Endothelial cell of umbilical vein (primary cell): ENCODE measurements at regions not wholly inside any gene's neighbourhood (a gene's known extent, or its start where the extent isn't known, plus 50 kb on each side); places are given as distances from the start of the nearest gene placed in this dataset.
A peak's percentile ranks its signal among the peaks of the same experiment; 100 is the strongest.

ENCODE experiments used
- BruUV-seq: library from RNA; stranded (reverse); fragments of 400-500 nt; replicated peaks from 2 replicates; lab custom pipeline; 2021; lab: Mats Ljungman, UMichigan
- CTCF ChIA-PET: fragments of 300-600, 350-600 bp; sonication (Branson Sonifier 250); formaldehyde crosslinking; loops from one replicate; lab custom pipeline; 2021; ENCODE audit warnings: antibody characterized with exemption, inconsistent platforms; lab: Charles Lee
- POLR2A ChIA-PET: fragments of 300-600, 350-600 bp; sonication (Branson Sonifier 250); formaldehyde crosslinking; loops from one replicate; lab custom pipeline; 2021; ENCODE audit warnings: antibody characterized with exemption, inconsistent platforms; lab: Charles Lee
- DNase-seq: peaks from one replicate; pipeline ENCODE4 v3.0.0-alpha.2; 2011; ENCODE audit warnings: low read depth, low spot score
- FAIRE-seq: peaks from 2 replicates; lab custom pipeline; 2011; peaks lifted over from hg19 to GRCh38; lab: Jason Lieb, UNC
- H2AFZ ChIP-seq: 2 replicates; pipeline ENCODE4 v1.6.0; 2012; ENCODE audit warnings: low read depth, low read length, control low read depth, inconsistent platforms
- H3K27ac ChIP-seq: 2 replicates; pipeline ENCODE4 v1.5.1; 2011; ENCODE audit warnings: low read depth, mild to moderate bottlenecking, control low read depth, low read length, moderate library complexity; ENCODE audit not compliant: insufficient read depth
- H3K27me3 ChIP-seq, 2 experiments: 2 replicates each; pipeline versions ENCODE4 v1.6.0 to v1.6.1; 2011; ENCODE audit warnings: low read length in 2 of 2, mixed read lengths in 1 of 2; ENCODE audit not compliant: control insufficient read depth in 2 of 2, insufficient read depth in 2 of 2
- H3K36me3 ChIP-seq, 2 experiments: 2 replicates in 1 of 2; 3 replicates in 1 of 2; pipeline ENCODE4 v1.5.1; 2011; ENCODE audit warnings: low read length in 2 of 2, mild to moderate bottlenecking in 1 of 2, moderate library complexity in 1 of 2; ENCODE audit not compliant: control insufficient read depth in 2 of 2, insufficient read depth in 2 of 2; ENCODE audit errors: extremely low read depth in 1 of 2
- H3K4me1 ChIP-seq: 3 replicates; pipeline ENCODE4 v1.5.1; 2011; ENCODE audit warnings: mild to moderate bottlenecking, low read length; ENCODE audit not compliant: control insufficient read depth, insufficient read depth; ENCODE audit errors: extremely low read depth
- H3K4me2 ChIP-seq: 2 replicates; pipeline ENCODE4 v1.6.1; 2011; ENCODE audit warnings: low read length, control low read depth, mixed read lengths; ENCODE audit not compliant: insufficient read depth
- H3K4me3 ChIP-seq, 3 experiments: fragments of 200-600 bp in 1 of 3; sonication (generic), shearing (Covaris generic) in 1 of 3; replicated peaks in 1 of 3; 2 replicates each; pipeline ENCODE4 v1.5.1; 2011 to 2016; ENCODE audit warnings: control low read depth in 3 of 3, low read length in 3 of 3, mild to moderate bottlenecking in 2 of 3, inconsistent platforms in 1 of 3, low read depth in 1 of 3, moderate library complexity in 1 of 3; ENCODE audit not compliant: insufficient read depth in 1 of 3
- H3K79me2 ChIP-seq: 2 replicates; pipeline ENCODE4 v1.6.0; 2012; ENCODE audit warnings: low read length, inconsistent platforms; ENCODE audit not compliant: control insufficient read depth, insufficient read depth
- H3K9ac ChIP-seq: replicated peaks from 2 replicates; pipeline ENCODE3; 2011; ENCODE audit warnings: low read length, control low read depth; ENCODE audit not compliant: insufficient read depth; ENCODE audit errors: extremely low read depth
- H3K9me1 ChIP-seq: replicated peaks from 3 replicates; pipeline ENCODE4 v1.6.0; 2011; ENCODE audit warnings: mild to moderate bottlenecking, low read length; ENCODE audit not compliant: control insufficient read depth, insufficient read depth; ENCODE audit errors: extremely low read depth
- H3K9me3 ChIP-seq: replicated peaks from 2 replicates; pipeline ENCODE4 v1.5.1; 2012; ENCODE audit warnings: low read length, inconsistent platforms; ENCODE audit not compliant: control insufficient read depth, insufficient read depth
- H4K20me1 ChIP-seq: replicated peaks from 2 replicates; pipeline ENCODE3; 2011; ENCODE audit warnings: mild to moderate bottlenecking, low read length; ENCODE audit not compliant: control insufficient read depth, insufficient read depth; ENCODE audit errors: extremely low read depth
- CTCF ChIP-seq, 2 donors: IDR thresholded peaks; 1 replicate in 1 of 2; 2 replicates in 1 of 2; pipeline ENCODE4 v1.5.1; 2011; ENCODE audit warnings: low read length in 2 of 2, mild to moderate bottlenecking in 2 of 2, moderate library complexity in 2 of 2, control low read depth in 1 of 2, inconsistent platforms in 1 of 2, low read depth in 1 of 2; ENCODE audit not compliant: insufficient read depth in 1 of 2; ENCODE audit errors: extremely low read depth in 1 of 2
- FOS ChIP-seq: IDR thresholded peaks from 2 replicates; pipeline ENCODE4 v1.6.1; 2011; ENCODE audit warnings: mild to moderate bottlenecking, low read length, moderate library complexity, borderline replicate concordance; ENCODE audit not compliant: insufficient read depth
- GATA2 ChIP-seq: IDR thresholded peaks from 2 replicates; pipeline ENCODE4 v1.7.0; 2011; ENCODE audit warnings: low read depth, mild to moderate bottlenecking, moderate library complexity, mixed read lengths, low read length; ENCODE audit not compliant: insufficient read length, insufficient read depth
- JUN ChIP-seq: IDR thresholded peaks from 2 replicates; pipeline ENCODE4 v1.6.1; 2011; ENCODE audit warnings: borderline replicate concordance, low read depth; ENCODE audit not compliant: insufficient read length, insufficient read depth
- MYC ChIP-seq: IDR thresholded peaks from one replicate; pipeline ENCODE4 v1.6.1; 2011; ENCODE audit warnings: mild to moderate bottlenecking, low read depth, low read length
- dilution Hi-C: fragments of 300-500 bp; cut with MboI; formaldehyde crosslinking; loops from one replicate; pipeline ENCODE4 v1.15.0; 2019; ENCODE audit warnings: low sequenced_read_pairs; ENCODE audit not compliant: extremely low pct_ligation_motif_present
- intact Hi-C: fragments of 100-400 bp; cut with micrococcal nuclease; formaldehyde crosslinking; loops from one replicate; pipeline ENCODE4 v1.10.0; 2022

DNA sequence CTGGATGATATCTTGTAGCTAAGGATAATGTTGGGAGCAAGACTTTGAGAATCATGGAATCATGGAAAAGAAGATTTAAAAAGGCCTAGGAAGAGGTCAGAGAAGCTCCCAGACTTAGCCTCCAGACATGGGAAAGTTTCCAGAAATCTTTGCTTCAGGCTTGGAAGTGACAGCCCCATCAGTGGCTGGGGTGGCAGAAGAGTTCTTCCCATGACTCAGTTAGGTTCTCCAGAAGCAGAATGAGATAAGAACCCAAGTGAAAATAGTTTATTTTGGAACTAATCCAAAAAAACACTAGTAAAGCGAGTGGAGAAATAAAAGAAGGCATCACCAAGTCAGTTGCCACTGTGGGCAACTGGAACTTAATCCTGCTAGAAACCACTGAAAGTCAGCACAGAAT, 506.9 kb downstream of the MID1IP1 start:
- Histone ChIP-seq H4K20me1 (no peaks in the 10 kb centered on the region), H3K9me3 (no peaks in the 10 kb centered on the region), H3K9me1 (no peaks in the 10 kb centered on the region), H3K9ac (peak overlapping the region; percentile 38), H3K36me3 (no peaks in the 10 kb centered on the region), H3K4me2 (peak overlapping the region; percentile 40), H3K4me1 (peaks cover 37% of the 10 kb centered on the region), H3K27ac (peak overlapping the region; percentile 84), H2AFZ (no peak overlapping the region), H3K4me3 (no peak overlapping the region), H3K79me2 (no peaks in the 10 kb centered on the region), H3K27me3 (no peaks in the 10 kb centered on the region)
- FAIRE-seq: peak; percentile 89
- CTCF ChIA-PET: no interaction called here
- POLR2A ChIA-PET: no interaction called here
- no TSS peak for BruUV-seq
- intact Hi-C loops: loop anchor here (5.0 to 10.0 kb wide), 2 partner anchors 307 to 506 kb away; partner anchors contain the start of gene MID1IP1
- peak; percentile 72 for DNase-seq
- TF ChIP-seq CTCF (IDR thresholded peaks at IDR 0.05; ENCODE audit: extremely low read depth in 1 of 2, insufficient read depth in 1 of 2, low read depth in 1 of 2, low read length in 2 of 2) (no peak), MYC (no peak), FOS (peak; percentile 38), GATA2 (peak; percentile 79), JUN (peak; percentile 37)
- dilution Hi-C loops: no loop called here
